Endothelial cell of umbilical vein (primary cell): ENCODE measurements at regions not wholly inside any gene's neighbourhood (a gene's known extent, or its start where the extent isn't known, plus 50 kb on each side); places are given as distances from the start of the nearest gene placed in this dataset.

Source experiments
- BruUV-seq: library from RNA; stranded (reverse); fragments of 400-500 nt; replicated peaks from 2 replicates; lab custom pipeline; 2021; lab: Mats Ljungman, UMichigan
- CTCF ChIA-PET: fragments of 300-600, 350-600 bp; sonication (Branson Sonifier 250); formaldehyde crosslinking; loops from one replicate; lab custom pipeline; 2021; ENCODE audit warnings: antibody characterized with exemption, inconsistent platforms; lab: Charles Lee
- POLR2A ChIA-PET: fragments of 300-600, 350-600 bp; sonication (Branson Sonifier 250); formaldehyde crosslinking; loops from one replicate; lab custom pipeline; 2021; ENCODE audit warnings: antibody characterized with exemption, inconsistent platforms; lab: Charles Lee
- DNase-seq: peaks from one replicate; pipeline ENCODE4 v3.0.0-alpha.2; 2011; ENCODE audit warnings: low read depth, low spot score
- FAIRE-seq: peaks from 2 replicates; lab custom pipeline; 2011; peaks lifted over from hg19 to GRCh38; lab: Jason Lieb, UNC
- H2AFZ ChIP-seq: 2 replicates; pipeline ENCODE4 v1.6.0; 2012; ENCODE audit warnings: low read depth, low read length, control low read depth, inconsistent platforms
- H3K27ac ChIP-seq: 2 replicates; pipeline ENCODE4 v1.5.1; 2011; ENCODE audit warnings: low read depth, mild to moderate bottlenecking, control low read depth, low read length, moderate library complexity; ENCODE audit not compliant: insufficient read depth
- H3K27me3 ChIP-seq, 2 experiments: 2 replicates each; pipeline versions ENCODE4 v1.6.0 to v1.6.1; 2011; ENCODE audit warnings: low read length in 2 of 2, mixed read lengths in 1 of 2; ENCODE audit not compliant: control insufficient read depth in 2 of 2, insufficient read depth in 2 of 2
- H3K36me3 ChIP-seq, 2 experiments: 2 replicates in 1 of 2; 3 replicates in 1 of 2; pipeline ENCODE4 v1.5.1; 2011; ENCODE audit warnings: low read length in 2 of 2, mild to moderate bottlenecking in 1 of 2, moderate library complexity in 1 of 2; ENCODE audit not compliant: control insufficient read depth in 2 of 2, insufficient read depth in 2 of 2; ENCODE audit errors: extremely low read depth in 1 of 2
- H3K4me1 ChIP-seq: 3 replicates; pipeline ENCODE4 v1.5.1; 2011; ENCODE audit warnings: mild to moderate bottlenecking, low read length; ENCODE audit not compliant: control insufficient read depth, insufficient read depth; ENCODE audit errors: extremely low read depth
- H3K4me2 ChIP-seq: 2 replicates; pipeline ENCODE4 v1.6.1; 2011; ENCODE audit warnings: low read length, control low read depth, mixed read lengths; ENCODE audit not compliant: insufficient read depth
- H3K4me3 ChIP-seq, 3 experiments: fragments of 200-600 bp in 1 of 3; sonication (generic), shearing (Covaris generic) in 1 of 3; replicated peaks in 1 of 3; 2 replicates each; pipeline ENCODE4 v1.5.1; 2011 to 2016; ENCODE audit warnings: control low read depth in 3 of 3, low read length in 3 of 3, mild to moderate bottlenecking in 2 of 3, inconsistent platforms in 1 of 3, low read depth in 1 of 3, moderate library complexity in 1 of 3; ENCODE audit not compliant: insufficient read depth in 1 of 3
- H3K79me2 ChIP-seq: 2 replicates; pipeline ENCODE4 v1.6.0; 2012; ENCODE audit warnings: low read length, inconsistent platforms; ENCODE audit not compliant: control insufficient read depth, insufficient read depth
- H3K9ac ChIP-seq: replicated peaks from 2 replicates; pipeline ENCODE3; 2011; ENCODE audit warnings: low read length, control low read depth; ENCODE audit not compliant: insufficient read depth; ENCODE audit errors: extremely low read depth
- H3K9me1 ChIP-seq: replicated peaks from 3 replicates; pipeline ENCODE4 v1.6.0; 2011; ENCODE audit warnings: mild to moderate bottlenecking, low read length; ENCODE audit not compliant: control insufficient read depth, insufficient read depth; ENCODE audit errors: extremely low read depth
- H3K9me3 ChIP-seq: replicated peaks from 2 replicates; pipeline ENCODE4 v1.5.1; 2012; ENCODE audit warnings: low read length, inconsistent platforms; ENCODE audit not compliant: control insufficient read depth, insufficient read depth
- H4K20me1 ChIP-seq: replicated peaks from 2 replicates; pipeline ENCODE3; 2011; ENCODE audit warnings: mild to moderate bottlenecking, low read length; ENCODE audit not compliant: control insufficient read depth, insufficient read depth; ENCODE audit errors: extremely low read depth
- EZH2 ChIP-seq: IDR thresholded peaks from 2 replicates; pipeline ENCODE4 v1.6.1; 2012; ENCODE audit warnings: borderline replicate concordance, low read depth, mild to moderate bottlenecking, moderate library complexity, low read length, inconsistent platforms; ENCODE audit not compliant: severe bottlenecking
- FOS ChIP-seq: IDR thresholded peaks from 2 replicates; pipeline ENCODE4 v1.6.1; 2011; ENCODE audit warnings: mild to moderate bottlenecking, low read length, moderate library complexity, borderline replicate concordance; ENCODE audit not compliant: insufficient read depth
- GATA2 ChIP-seq: IDR thresholded peaks from 2 replicates; pipeline ENCODE4 v1.7.0; 2011; ENCODE audit warnings: low read depth, mild to moderate bottlenecking, moderate library complexity, mixed read lengths, low read length; ENCODE audit not compliant: insufficient read length, insufficient read depth
- JUN ChIP-seq: IDR thresholded peaks from 2 replicates; pipeline ENCODE4 v1.6.1; 2011; ENCODE audit warnings: borderline replicate concordance, low read depth; ENCODE audit not compliant: insufficient read length, insufficient read depth
- MYC ChIP-seq: IDR thresholded peaks from one replicate; pipeline ENCODE4 v1.6.1; 2011; ENCODE audit warnings: mild to moderate bottlenecking, low read depth, low read length
- POLR2A ChIP-seq: IDR thresholded peaks from 2 replicates; pipeline ENCODE4 v1.6.1; 2012; ENCODE audit warnings: low read depth, mild to moderate bottlenecking, control low read depth, low read length
- POLR2AphosphoS5 ChIP-seq: IDR thresholded peaks from 2 replicates; pipeline ENCODE4 v1.6.1; 2012; ENCODE audit warnings: low read depth, mild to moderate bottlenecking, control low read depth, low read length, moderate library complexity; ENCODE audit not compliant: insufficient read depth
- dilution Hi-C: fragments of 300-500 bp; cut with MboI; formaldehyde crosslinking; loops from one replicate; pipeline ENCODE4 v1.15.0; 2019; ENCODE audit warnings: low sequenced_read_pairs; ENCODE audit not compliant: extremely low pct_ligation_motif_present
- intact Hi-C: fragments of 100-400 bp; cut with micrococcal nuclease; formaldehyde crosslinking; loops from one replicate; pipeline ENCODE4 v1.10.0; 2022
- TF ChIP-seq, protein P1 (sequence below): IDR thresholded peaks from 2 replicates; pipeline ENCODE4 v1.6.1; 2011; ENCODE audit not compliant: insufficient read depth, insufficient read length
- TF ChIP-seq, protein P2 (sequence below), 2 donors: IDR thresholded peaks; 1 replicate in 1 of 2; 2 replicates in 1 of 2; pipeline ENCODE4 v1.5.1; 2011; ENCODE audit warnings: low read length in 2 of 2, mild to moderate bottlenecking in 2 of 2, moderate library complexity in 2 of 2, control low read depth in 1 of 2, inconsistent platforms in 1 of 2, low read depth in 1 of 2; ENCODE audit not compliant: insufficient read depth in 1 of 2; ENCODE audit errors: extremely low read depth in 1 of 2

DNA sequence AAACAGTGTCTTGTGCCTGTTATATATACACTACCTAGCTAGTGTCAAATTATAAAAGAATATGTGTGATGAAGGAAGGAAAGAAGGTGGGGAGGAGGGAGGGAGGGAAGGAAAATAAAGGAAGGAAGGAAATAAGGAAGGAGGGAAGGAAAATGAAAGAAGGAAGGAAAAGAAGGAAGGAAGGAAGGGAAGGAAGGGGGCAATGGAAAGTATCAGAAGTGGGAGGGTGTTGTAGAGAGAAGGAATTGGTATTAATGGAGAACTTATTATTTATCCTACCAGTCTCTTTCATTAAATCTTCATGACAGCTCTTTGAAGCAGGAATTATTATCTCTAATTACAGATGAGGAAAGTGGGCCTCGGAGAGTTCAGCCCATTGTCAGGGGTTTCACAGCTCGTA lies 202.4 kb downstream of the SAMD5 start:
- no peak for FAIRE-seq
- Histone ChIP-seq H3K79me2 (no peaks in the 10 kb centered on the region), H3K4me2 (no peak overlapping the region), H3K27me3 (no peaks in the 10 kb centered on the region), H3K27ac (no peak overlapping the region), H3K4me3 (no peak overlapping the region), H3K9me1 (no peaks in the 10 kb centered on the region), H3K9ac (no peak overlapping the region), H3K9me3 (no peaks in the 10 kb centered on the region), H2AFZ (no peak overlapping the region), H4K20me1 (no peaks in the 10 kb centered on the region), H3K36me3 (no peaks in the 10 kb centered on the region), H3K4me1 (peaks cover 3% of the 10 kb centered on the region)
- no TSS peak for BruUV-seq
- no peak for DNase-seq
- dilution Hi-C loops, result no loop called here
- TF ChIP-seq MYC (no peak), JUN (no peak), POLR2A (no peak), POLR2AphosphoS5 (no peak), GATA2 (no peak), EZH2 (no peak), FOS (no peak)
- TF ChIP-seq, protein P1, sequence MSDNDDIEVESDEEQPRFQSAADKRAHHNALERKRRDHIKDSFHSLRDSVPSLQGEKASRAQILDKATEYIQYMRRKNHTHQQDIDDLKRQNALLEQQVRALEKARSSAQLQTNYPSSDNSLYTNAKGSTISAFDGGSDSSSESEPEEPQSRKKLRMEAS, result no peak
- TF ChIP-seq, protein P2, sequence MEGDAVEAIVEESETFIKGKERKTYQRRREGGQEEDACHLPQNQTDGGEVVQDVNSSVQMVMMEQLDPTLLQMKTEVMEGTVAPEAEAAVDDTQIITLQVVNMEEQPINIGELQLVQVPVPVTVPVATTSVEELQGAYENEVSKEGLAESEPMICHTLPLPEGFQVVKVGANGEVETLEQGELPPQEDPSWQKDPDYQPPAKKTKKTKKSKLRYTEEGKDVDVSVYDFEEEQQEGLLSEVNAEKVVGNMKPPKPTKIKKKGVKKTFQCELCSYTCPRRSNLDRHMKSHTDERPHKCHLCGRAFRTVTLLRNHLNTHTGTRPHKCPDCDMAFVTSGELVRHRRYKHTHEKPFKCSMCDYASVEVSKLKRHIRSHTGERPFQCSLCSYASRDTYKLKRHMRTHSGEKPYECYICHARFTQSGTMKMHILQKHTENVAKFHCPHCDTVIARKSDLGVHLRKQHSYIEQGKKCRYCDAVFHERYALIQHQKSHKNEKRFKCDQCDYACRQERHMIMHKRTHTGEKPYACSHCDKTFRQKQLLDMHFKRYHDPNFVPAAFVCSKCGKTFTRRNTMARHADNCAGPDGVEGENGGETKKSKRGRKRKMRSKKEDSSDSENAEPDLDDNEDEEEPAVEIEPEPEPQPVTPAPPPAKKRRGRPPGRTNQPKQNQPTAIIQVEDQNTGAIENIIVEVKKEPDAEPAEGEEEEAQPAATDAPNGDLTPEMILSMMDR (IDR thresholded peaks at IDR 0.05; ENCODE audit: extremely low read depth in 1 of 2, insufficient read depth in 1 of 2, low read depth in 1 of 2, low read length in 2 of 2), result no peak
- CTCF ChIA-PET, result no interaction called here
- intact Hi-C loops, result no loop called here
- POLR2A ChIA-PET, result no interaction called here
